ENCODE measurements at regions not wholly inside any gene's neighbourhood (a gene's known extent, or its start where the extent isn't known, plus 50 kb on each side); places are given as distances from the start of the nearest gene placed in this dataset.

GRCh38 chr13:107242138-107242537, 674.2 kb upstream of the ARGLU1 start (continued):
- TF ChIP-seq, protein P1, sequence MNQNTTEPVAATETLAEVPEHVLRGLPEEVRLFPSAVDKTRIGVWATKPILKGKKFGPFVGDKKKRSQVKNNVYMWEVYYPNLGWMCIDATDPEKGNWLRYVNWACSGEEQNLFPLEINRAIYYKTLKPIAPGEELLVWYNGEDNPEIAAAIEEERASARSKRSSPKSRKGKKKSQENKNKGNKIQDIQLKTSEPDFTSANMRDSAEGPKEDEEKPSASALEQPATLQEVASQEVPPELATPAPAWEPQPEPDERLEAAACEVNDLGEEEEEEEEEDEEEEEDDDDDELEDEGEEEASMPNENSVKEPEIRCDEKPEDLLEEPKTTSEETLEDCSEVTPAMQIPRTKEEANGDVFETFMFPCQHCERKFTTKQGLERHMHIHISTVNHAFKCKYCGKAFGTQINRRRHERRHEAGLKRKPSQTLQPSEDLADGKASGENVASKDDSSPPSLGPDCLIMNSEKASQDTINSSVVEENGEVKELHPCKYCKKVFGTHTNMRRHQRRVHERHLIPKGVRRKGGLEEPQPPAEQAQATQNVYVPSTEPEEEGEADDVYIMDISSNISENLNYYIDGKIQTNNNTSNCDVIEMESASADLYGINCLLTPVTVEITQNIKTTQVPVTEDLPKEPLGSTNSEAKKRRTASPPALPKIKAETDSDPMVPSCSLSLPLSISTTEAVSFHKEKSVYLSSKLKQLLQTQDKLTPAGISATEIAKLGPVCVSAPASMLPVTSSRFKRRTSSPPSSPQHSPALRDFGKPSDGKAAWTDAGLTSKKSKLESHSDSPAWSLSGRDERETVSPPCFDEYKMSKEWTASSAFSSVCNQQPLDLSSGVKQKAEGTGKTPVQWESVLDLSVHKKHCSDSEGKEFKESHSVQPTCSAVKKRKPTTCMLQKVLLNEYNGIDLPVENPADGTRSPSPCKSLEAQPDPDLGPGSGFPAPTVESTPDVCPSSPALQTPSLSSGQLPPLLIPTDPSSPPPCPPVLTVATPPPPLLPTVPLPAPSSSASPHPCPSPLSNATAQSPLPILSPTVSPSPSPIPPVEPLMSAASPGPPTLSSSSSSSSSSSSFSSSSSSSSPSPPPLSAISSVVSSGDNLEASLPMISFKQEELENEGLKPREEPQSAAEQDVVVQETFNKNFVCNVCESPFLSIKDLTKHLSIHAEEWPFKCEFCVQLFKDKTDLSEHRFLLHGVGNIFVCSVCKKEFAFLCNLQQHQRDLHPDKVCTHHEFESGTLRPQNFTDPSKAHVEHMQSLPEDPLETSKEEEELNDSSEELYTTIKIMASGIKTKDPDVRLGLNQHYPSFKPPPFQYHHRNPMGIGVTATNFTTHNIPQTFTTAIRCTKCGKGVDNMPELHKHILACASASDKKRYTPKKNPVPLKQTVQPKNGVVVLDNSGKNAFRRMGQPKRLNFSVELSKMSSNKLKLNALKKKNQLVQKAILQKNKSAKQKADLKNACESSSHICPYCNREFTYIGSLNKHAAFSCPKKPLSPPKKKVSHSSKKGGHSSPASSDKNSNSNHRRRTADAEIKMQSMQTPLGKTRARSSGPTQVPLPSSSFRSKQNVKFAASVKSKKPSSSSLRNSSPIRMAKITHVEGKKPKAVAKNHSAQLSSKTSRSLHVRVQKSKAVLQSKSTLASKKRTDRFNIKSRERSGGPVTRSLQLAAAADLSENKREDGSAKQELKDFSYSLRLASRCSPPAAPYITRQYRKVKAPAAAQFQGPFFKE (tag by site-specific recombination; IDR thresholded peaks at IDR 0.05; ENCODE audit: borderline replicate concordance), result no peak
- TF ChIP-seq, protein P2, sequence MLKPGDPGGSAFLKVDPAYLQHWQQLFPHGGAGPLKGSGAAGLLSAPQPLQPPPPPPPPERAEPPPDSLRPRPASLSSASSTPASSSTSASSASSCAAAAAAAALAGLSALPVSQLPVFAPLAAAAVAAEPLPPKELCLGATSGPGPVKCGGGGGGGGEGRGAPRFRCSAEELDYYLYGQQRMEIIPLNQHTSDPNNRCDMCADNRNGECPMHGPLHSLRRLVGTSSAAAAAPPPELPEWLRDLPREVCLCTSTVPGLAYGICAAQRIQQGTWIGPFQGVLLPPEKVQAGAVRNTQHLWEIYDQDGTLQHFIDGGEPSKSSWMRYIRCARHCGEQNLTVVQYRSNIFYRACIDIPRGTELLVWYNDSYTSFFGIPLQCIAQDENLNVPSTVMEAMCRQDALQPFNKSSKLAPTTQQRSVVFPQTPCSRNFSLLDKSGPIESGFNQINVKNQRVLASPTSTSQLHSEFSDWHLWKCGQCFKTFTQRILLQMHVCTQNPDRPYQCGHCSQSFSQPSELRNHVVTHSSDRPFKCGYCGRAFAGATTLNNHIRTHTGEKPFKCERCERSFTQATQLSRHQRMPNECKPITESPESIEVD (tag by site-specific recombination; IDR thresholded peaks at IDR 0.05), result no peak
- TF ChIP-seq ZNF335 (tag by site-specific recombination; conservative IDR thresholded peaks at IDR 0.05) (no peak), HOXD13 (CRISPR knock-in tag; IDR thresholded peaks at IDR 0.05; ENCODE audit: borderline replicate concordance) (no peak), ZNF837 (tag by site-specific recombination; IDR thresholded peaks at IDR 0.05) (no peak), ZNF221 (tag by site-specific recombination; IDR thresholded peaks at IDR 0.05; ENCODE audit: borderline replicate concordance) (no peak)

DNA sequence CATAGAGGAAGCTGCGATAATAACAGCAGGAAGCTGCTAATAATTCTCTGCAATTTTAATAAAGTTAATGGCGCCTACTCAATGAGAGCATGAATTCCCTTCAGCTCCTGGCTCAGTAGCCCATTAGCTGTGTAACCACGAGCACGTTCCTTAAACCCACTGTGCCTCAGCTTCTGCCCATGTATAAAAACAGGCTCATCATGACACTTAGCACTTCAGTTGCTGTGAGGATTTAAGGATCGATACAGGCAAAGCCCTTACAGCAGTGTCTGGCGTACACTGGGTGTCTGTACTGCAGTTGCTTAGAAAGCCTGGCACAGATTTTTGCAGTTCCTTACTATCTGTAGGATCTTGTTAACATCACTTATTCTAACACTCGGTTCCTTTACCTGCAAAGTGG, 673.4 kb upstream of the ARGLU1 start:
- POLR2A ChIA-PET, result no interaction called here
- H3K4me1 ChIP-seq (ENCODE audit: control insufficient read depth, insufficient read depth, low read length), result no peaks in the 10 kb centered on the region
- H3K36me3 ChIP-seq (ENCODE audit: control insufficient read depth in 2 of 2, insufficient read depth in 1 of 2, low read length in 2 of 2), result no peaks in the 10 kb centered on the region
- CTCF ChIA-PET, result no interaction called here
- no peak overlapping the region for H3K27ac ChIP-seq (ENCODE audit: extremely low read depth, low read depth, low read length)
- H3K9me3 ChIP-seq (ENCODE audit: control insufficient read depth, insufficient read depth, low read depth, low read length), result no peaks in the 10 kb centered on the region
- TF ChIP-seq ZBTB11 (tag by site-specific recombination; conservative IDR thresholded peaks at IDR 0.05; ENCODE audit: low read depth) (no peak), ZNF473 (tag by site-specific recombination; IDR thresholded peaks at IDR 0.05) (no peak), ZNF707 (tag by site-specific recombination; IDR thresholded peaks at IDR 0.05) (no peak), ZNF626 (tag by site-specific recombination; IDR thresholded peaks at IDR 0.05) (no peak)
- no peak overlapping the region for H3K4me3 ChIP-seq (ENCODE audit: low read depth, low read length)

DNA sequence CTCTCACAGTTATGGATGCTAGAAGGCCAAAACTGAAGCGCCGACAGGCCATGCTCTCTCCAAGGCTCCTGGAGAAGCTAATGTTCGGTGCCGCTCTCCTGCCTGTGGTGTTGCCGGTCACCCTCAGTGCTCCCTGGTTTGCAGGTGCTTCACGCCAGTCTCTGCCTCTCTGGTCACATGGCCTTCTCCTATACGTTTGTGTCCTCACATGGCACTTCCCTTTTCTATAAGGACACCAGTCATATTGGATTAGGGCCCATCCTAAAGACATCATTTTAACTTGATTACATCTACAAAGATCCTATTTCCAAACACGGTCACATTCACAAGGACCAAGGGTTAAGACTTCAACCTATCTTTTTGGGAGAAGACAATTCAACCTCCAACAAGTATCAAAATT, 671.3 kb upstream of the ARGLU1 start:
- Histone ChIP-seq H3K4me1 (ENCODE audit: control insufficient read depth, insufficient read depth, low read length) (no peaks in the 10 kb centered on the region), H3K4me3 (ENCODE audit: low read depth, low read length) (no peak overlapping the region), H3K27ac (ENCODE audit: extremely low read depth, low read depth, low read length) (no peak overlapping the region), H3K9me3 (ENCODE audit: control insufficient read depth, insufficient read depth, low read depth, low read length) (no peaks in the 10 kb centered on the region), H3K36me3 (ENCODE audit: control insufficient read depth in 2 of 2, insufficient read depth in 1 of 2, low read length in 2 of 2) (no peaks in the 10 kb centered on the region)
- ChIA-PET CTCF (no interaction called here), POLR2A (no interaction called here)
- TF ChIP-seq ZNF843 (tag by site-specific recombination; IDR thresholded peaks at IDR 0.05) (no peak), ZNF692 (tag by site-specific recombination; IDR thresholded peaks at IDR 0.05) (no peak), ZNF248 (tag by site-specific recombination; IDR thresholded peaks at IDR 0.05) (no peak), RBAK (tag by site-specific recombination; IDR thresholded peaks at IDR 0.05) (no peak), ZNF280C (tag by site-specific recombination; IDR thresholded peaks at IDR 0.05) (no peak), ZBTB17 (tag by site-specific recombination; IDR thresholded peaks at IDR 0.05) (no peak), ZNF184 (tag by site-specific recombination; IDR thresholded peaks at IDR 0.05) (no peak), ZNF132 (tag by site-specific recombination; IDR thresholded peaks at IDR 0.05; ENCODE audit: borderline replicate concordance) (no peak), ZEB2 (tag by site-specific recombination; IDR thresholded peaks at IDR 0.05) (no peak), ZNF501 (tag by site-specific recombination; IDR thresholded peaks at IDR 0.05) (no peak)
